HG03066 (cell line): ENCODE measurements at regions not wholly inside any gene's neighbourhood (a gene's known extent, or its start where the extent isn't known, plus 50 kb on each side); places are given as distances from the start of the nearest gene placed in this dataset.
"Not testable (repeated sequence)": the region's sequence is repeated elsewhere in the genome, so short reads cannot be mapped to it uniquely, and the experiment has no call there.

Experiments
- ATAC-seq: cut with Tn5 transposase; IDR thresholded peaks from one replicate; pipeline ENCODE4 v1.9.1; 2021; ENCODE audit warnings: low read depth; ENCODE audit not compliant: unreplicated experiment

- no peak for ATAC-seq
Observed at GRCh38 chr2:19207452-19207851, 151.0 kb downstream of the OSR1 start.

GRCh38 chr2:19205983-19206533 is 152.4 kb downstream of the OSR1 start:
- no peak for ATAC-seq

DNA sequence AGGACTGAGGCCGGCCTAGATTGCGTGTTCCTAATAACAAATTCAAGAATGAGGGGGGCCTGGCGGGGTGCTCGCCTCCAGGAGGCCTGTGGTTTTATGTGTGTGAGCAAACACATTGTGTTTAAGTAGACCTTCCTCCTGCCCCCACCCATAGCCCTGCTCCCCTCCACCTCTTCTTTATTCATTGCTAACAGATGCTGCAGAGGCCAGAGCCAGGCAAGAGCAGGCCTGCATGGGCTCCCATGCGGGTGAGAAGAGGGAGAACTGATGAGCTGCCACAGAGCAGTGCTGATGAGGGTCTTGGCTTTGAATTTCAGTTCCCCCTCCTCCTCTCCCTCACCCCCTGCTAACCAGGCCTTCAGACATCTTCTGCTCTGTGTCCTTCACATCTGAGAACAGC is 154.6 kb downstream of the OSR1 start:
- no peak for ATAC-seq

DNA sequence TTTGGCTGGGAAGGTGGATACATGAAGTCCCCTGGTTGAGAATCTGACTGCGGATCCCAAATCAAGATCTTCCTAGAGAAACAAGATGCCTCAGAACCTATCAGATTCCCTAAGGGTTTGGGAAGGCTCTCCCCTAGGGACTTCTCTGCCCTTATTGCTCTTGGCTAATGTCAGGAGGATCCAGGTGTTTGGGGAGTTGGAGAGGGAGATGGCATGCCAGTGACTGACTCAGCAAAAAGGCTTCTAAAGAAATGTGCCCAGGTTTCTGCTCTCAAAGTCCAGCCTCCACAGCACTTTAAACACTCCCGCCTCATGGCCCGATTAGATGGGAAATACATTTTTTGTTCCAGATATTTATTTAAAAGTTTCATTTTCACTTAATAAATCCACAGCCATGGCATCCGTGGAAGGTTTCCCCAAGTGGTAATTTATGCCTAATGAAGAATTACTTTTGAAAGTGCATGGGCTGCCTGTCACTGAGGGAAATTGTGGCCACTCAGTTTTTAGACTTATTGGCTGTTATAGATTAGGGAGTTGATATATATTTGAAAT is 156.4 kb downstream of the OSR1 start:
- ATAC-seq: no peak

DNA sequence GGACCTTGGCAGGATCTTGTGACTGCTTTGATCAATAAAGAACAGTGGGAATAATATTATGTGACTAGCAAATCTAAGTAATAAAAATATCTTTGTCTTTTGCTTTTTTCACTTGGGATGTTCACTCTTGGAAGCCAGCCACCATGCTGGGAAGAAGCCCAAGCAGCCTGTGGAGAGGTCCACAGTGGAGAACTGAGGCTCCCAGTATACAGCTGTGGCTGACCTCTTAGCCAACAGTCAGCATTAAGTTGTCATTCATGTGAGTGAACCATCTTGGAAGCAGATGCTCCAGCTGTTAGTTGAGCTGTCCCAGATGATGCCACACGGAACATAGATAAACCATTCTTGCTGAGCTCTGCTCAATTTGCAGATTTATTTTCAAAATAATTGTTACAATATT is 160.0 kb downstream of the OSR1 start:
- ATAC-seq: no peak

- no peak for ATAC-seq
Observed at GRCh38 chr2:19195661-19196060, 162.8 kb downstream of the OSR1 start.

GRCh38 chr2:19189391-19189790 is 169.0 kb downstream of the OSR1 start:
- ATAC-seq: no peak

DNA sequence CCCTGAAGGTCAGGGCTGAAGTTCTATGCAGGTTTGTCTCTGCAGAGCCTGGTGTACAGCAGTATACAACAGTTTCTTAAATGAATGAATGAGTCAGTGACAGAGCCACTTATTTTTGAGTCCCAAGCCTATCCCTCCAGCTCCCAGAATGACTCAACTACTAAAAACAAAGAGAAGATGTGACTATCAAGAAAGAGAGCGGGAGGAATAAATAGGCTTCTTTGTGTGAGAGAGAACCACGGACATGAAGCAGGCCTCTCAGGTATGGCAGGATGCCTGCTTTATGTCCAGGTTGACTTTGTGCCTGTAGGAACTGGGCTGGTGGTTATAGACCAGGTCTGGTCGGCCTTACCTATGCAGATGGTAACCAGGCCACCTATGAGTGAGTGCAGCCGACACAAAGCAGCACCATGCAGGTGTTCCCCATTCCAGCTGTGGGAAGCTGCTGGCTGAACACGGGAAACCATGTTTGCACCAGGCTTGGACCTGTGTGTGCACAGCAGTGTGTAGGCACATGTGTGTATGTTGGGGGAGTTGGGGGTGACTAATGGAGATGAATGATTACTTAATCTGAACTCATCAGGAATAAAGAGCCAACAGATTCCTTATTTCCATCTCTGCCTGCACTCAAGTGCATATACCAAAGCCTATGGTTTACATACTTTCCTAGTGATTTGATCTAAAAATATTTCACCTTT is 171.0 kb downstream of the OSR1 start:
- ATAC-seq: no peak

- no peak for ATAC-seq
Observed at GRCh38 chr2:19185086-19185485, 173.3 kb downstream of the OSR1 start.

- ATAC-seq: no peak
Observed at GRCh38 chr2:19178175-19178574, 180.2 kb downstream of the OSR1 start.

DNA sequence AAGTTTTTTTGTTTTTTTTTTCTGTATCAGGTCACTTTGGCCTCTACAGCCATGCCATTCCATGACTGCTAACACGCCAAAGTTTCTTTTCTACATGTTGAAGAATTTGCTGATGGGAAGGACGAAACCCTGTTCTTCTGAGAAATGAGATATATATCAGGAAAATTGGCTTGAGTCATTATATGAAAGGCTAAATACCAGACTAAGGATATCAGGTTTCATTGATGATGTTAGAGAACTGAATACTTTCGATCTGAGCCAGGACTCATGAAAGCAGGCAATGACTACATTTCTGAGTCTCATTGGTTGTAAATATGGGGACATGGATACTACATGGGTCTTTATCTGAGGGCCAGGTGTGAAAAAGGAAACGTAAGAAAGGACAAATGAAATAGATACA is 181.4 kb downstream of the OSR1 start:
- no peak for ATAC-seq

DNA sequence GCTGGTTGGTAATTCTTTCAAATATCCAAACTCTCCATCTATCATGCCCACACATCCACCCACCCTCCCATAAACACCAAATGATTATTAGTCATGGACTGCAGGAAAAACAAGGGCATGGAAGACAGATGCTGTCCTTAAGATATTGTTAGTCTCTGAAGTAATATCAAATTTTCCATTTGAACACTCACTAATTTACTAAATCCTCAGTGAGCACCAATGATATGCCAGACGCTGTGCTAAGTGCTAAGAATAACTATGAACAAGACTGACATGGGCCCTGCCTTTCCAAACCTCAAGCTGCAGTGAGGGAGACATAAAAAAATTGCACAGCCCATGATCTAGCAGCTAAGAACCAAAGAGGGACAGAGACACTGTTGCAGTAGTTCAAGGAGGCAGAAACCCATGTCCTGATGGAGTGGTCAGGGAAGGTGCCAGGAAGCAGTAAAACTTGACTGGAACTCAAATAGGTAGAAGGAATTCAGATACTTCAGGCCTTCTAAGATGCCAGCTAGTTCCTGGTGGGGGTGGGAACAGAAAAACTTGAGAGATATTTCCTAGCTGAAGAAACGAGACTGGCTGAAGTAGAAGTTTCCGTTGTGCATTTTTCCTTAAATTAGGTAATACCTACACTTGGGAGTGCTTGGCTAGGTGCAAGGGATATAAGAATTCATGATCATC is 182.1 kb downstream of the OSR1 start:
- ATAC-seq: no peak

DNA sequence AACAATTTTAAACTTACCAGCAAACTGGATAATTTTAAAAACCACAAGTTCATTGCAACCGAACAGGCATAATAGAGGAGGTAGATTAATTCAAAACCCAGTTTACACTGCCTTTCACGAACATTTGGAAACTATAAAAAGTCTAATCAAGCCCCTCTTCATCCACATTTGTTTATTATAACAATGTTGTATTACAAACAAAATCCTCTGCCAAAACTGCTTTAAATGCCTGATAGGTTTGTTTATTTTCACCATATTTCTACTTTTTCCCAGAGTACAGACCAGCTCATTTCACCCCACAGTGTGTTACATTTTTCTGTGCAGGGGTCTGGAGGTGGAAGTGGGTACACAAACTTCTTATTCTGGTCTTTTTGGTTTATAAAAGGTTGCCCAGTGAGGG is 184.2 kb downstream of the OSR1 start:
- no peak for ATAC-seq

GRCh38 chr2:19171409-19171808 is 187.0 kb downstream of the OSR1 start:
- no peak for ATAC-seq

DNA sequence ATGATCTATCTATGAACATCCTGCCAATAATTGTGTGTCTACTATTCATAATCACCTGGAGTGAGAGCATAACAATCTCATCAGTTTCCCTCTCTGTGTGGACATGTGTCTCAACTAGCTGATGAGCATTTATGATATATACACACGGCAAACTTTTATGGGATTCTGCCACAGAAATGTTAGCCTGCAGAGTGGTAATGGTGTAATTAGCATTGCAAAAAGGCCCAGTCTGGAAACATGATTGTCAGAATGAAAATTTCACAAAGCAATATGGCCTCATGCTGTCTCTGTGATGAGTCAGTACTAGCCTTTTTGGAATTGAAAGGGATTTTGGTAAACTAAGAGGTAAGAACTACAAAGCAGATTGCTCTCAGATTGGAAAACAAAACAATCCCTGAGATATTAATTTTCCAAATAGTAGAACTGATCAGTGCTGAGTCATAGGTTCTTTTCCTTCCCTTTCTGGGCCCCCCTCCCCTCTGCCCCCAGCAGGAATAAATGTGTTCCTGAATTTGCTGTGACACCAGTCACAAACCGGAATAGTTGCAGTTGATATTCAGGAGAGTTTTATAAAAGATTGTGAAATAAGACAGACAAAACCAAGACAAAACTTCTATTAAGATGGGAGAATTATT is 189.2 kb downstream of the OSR1 start:
- no peak for ATAC-seq

DNA sequence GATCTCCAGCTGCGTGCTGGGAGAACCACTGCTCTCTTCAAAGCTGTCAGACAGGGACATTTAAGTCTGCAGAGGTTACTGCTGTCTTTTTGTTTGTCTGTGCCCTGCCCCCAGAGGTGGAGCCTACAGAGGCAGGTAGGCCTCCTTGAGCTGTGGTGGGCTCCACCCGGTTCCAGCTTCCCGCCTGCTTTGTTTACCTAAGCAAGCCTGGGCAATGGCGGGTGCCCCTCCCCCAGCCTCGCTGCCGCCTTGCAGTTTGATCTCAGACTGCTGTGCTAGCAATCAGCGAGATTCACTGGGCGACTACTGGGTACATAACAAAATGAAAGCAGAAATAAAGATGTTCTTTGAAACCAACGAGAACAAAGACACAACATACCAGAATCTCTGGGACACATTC is 194.3 kb downstream of the OSR1 start:
- not testable (repeated sequence) for ATAC-seq

GRCh38 chr2:19158896-19159295 is 199.5 kb downstream of the OSR1 start:
- no peak for ATAC-seq

- no peak for ATAC-seq
Observed at GRCh38 chr2:19158211-19158610, 200.2 kb downstream of the OSR1 start.

GRCh38 chr2:19156646-19157045 is 201.8 kb downstream of the OSR1 start:
- ATAC-seq: no peak

GRCh38 chr2:19150726-19151125 is 207.7 kb downstream of the OSR1 start:
- no peak for ATAC-seq

DNA sequence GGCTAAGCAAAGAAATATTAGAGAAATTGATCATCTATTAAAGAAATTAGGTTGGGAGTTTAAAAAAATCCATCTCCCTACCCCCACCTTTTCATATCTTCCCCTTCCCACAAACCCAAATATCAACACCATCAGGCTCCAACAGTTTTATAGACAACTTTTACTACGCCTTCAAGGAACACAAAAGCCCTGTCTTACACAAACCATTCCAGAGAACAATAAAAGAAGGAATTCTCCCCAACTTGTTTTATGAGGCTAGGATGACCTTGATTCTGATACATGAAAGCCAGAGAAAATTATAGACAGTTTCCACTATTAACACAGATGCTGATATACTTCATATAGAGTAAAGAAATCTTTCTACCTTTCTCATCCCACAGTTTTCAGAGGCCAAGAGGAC is 211.6 kb downstream of the OSR1 start:
- ATAC-seq: no peak
